Trophoblast cell (in vitro differentiated cells and primary cell): ENCODE measurements at regions not wholly inside any gene's neighbourhood (a gene's known extent, or its start where the extent isn't known, plus 50 kb on each side); places are given as distances from the start of the nearest gene placed in this dataset.

Experiments used
- DNase-seq, 2 donors: peaks; one replicate each; pipeline ENCODE4 v3.0.0-alpha.2; 2016
- H2AFZ ChIP-seq: 2 replicates; pipeline ENCODE4 v1.6.1; 2013; ENCODE audit warnings: low read length, moderate library complexity, mild to moderate bottlenecking; ENCODE audit not compliant: insufficient read depth, poor library complexity
- H2AK5ac ChIP-seq: 2 replicates; pipeline ENCODE4 v1.6.1; 2013; ENCODE audit warnings: mild to moderate bottlenecking, low read length
- H2BK120ac ChIP-seq: 2 replicates; pipeline ENCODE4 v1.6.1; 2013; ENCODE audit warnings: low read length, mild to moderate bottlenecking, moderate library complexity; ENCODE audit not compliant: insufficient read depth, poor library complexity
- H2BK12ac ChIP-seq: 2 replicates; pipeline ENCODE4 v1.6.1; 2013; ENCODE audit warnings: mild to moderate bottlenecking, low read length, moderate library complexity
- H2BK5ac ChIP-seq: 2 replicates; pipeline ENCODE4 v1.6.1; 2013; ENCODE audit warnings: low read length, low read depth, moderate library complexity, mild to moderate bottlenecking; ENCODE audit not compliant: poor library complexity
- H3K14ac ChIP-seq: 2 replicates; pipeline ENCODE4 v1.6.1; 2013; ENCODE audit warnings: mild to moderate bottlenecking, low read length
- H3K18ac ChIP-seq: 2 replicates; pipeline ENCODE4 v1.6.1; 2013; ENCODE audit warnings: mild to moderate bottlenecking, low read length
- H3K23ac ChIP-seq: 2 replicates; pipeline ENCODE4 v1.6.1; 2013; ENCODE audit warnings: low read length
- H3K27ac ChIP-seq: 2 replicates; pipeline ENCODE4 v1.5.1; 2013; ENCODE audit warnings: low read depth, mild to moderate bottlenecking, inconsistent platforms, low read length, moderate library complexity
- H3K27me3 ChIP-seq: 2 replicates; pipeline ENCODE4 v1.6.1; 2013; ENCODE audit warnings: inconsistent platforms, mild to moderate bottlenecking, low read length, moderate library complexity; ENCODE audit not compliant: insufficient read depth
- H3K36me3 ChIP-seq, 2 experiments: 1 replicate in 1 of 2; 2 replicates in 1 of 2; pipeline ENCODE4 v1.6.1; 2013; ENCODE audit warnings: low read length in 2 of 2, mild to moderate bottlenecking in 2 of 2, moderate library complexity in 1 of 2; ENCODE audit not compliant: insufficient read depth in 2 of 2, control insufficient read depth in 1 of 2
- H3K4ac ChIP-seq: 2 replicates; pipeline ENCODE4 v1.6.1; 2013; ENCODE audit warnings: low read depth, mild to moderate bottlenecking, low read length, moderate library complexity
- H3K4me1 ChIP-seq, 2 experiments: 1 replicate in 1 of 2; 2 replicates in 1 of 2; pipeline ENCODE4 v1.6.1; 2013; ENCODE audit warnings: low read length in 2 of 2, mild to moderate bottlenecking in 2 of 2, moderate library complexity in 1 of 2; ENCODE audit not compliant: insufficient read depth in 2 of 2, control insufficient read depth in 1 of 2
- H3K4me2 ChIP-seq: 2 replicates; pipeline ENCODE4 v1.6.1; 2013; ENCODE audit warnings: inconsistent platforms, mild to moderate bottlenecking, low read length, moderate library complexity
- H3K4me3 ChIP-seq: 2 replicates; pipeline ENCODE4 v1.5.1; 2013; ENCODE audit warnings: mild to moderate bottlenecking, low read depth, low read length, inconsistent platforms
- H3K79me1 ChIP-seq: one replicate; pipeline ENCODE4 v1.6.1; 2013; ENCODE audit warnings: low read length
- H3K79me2 ChIP-seq: 2 replicates; pipeline ENCODE4 v1.6.1; 2013; ENCODE audit warnings: low read length, mild to moderate bottlenecking; ENCODE audit not compliant: control insufficient read depth, insufficient read depth, poor library complexity
- H3K9ac ChIP-seq: 2 replicates; pipeline ENCODE4 v1.6.1; 2013; ENCODE audit warnings: mild to moderate bottlenecking, low read length
- H3K9me3 ChIP-seq: 2 replicates; pipeline ENCODE4 v1.6.1; 2013; ENCODE audit warnings: low read depth, mild to moderate bottlenecking, control low read depth, inconsistent platforms, low read length; ENCODE audit not compliant: insufficient read depth
- H4K12ac ChIP-seq: 2 replicates; pipeline ENCODE4 v1.6.1; 2013; ENCODE audit warnings: low read depth, mild to moderate bottlenecking, low read length, moderate library complexity
- H4K8ac ChIP-seq: 2 replicates; pipeline ENCODE4 v1.6.1; 2013; ENCODE audit warnings: low read depth, mild to moderate bottlenecking, low read length, moderate library complexity
- H4K91ac ChIP-seq: one replicate; pipeline ENCODE4 v1.6.1; 2013; ENCODE audit warnings: low read depth, mild to moderate bottlenecking, low read length, moderate library complexity
- WGBS: extraction: QIAGEN DNeasy Blood & Tissue Kit; methylation state at CpG from one replicate; pipeline ENCODE4 v1.1.7; 2013; ENCODE audit warnings: missing lambda C conversion rate; ENCODE audit not compliant: insufficient read length, insufficient coverage; ENCODE audit errors: extremely low coverage; 5-methylcytosine and 5-hydroxymethylcytosine counted together

- no peak for DNase-seq
- no peak overlapping the region for H4K8ac ChIP-seq
- H3K36me3 ChIP-seq = no peaks in the 10 kb centered on the region
- no peaks in the 10 kb centered on the region for H3K4me1 ChIP-seq
- no peak overlapping the region for H3K14ac ChIP-seq
- H3K4me3 ChIP-seq = no peak overlapping the region
- H3K18ac ChIP-seq = no peak overlapping the region
- H2AK5ac ChIP-seq = no peak overlapping the region
- no peaks in the 10 kb centered on the region for H3K79me1 ChIP-seq
- H3K27me3 ChIP-seq = no peaks in the 10 kb centered on the region
- no peaks in the 10 kb centered on the region for H3K79me2 ChIP-seq
- no peak overlapping the region for H3K4me2 ChIP-seq
- no peak overlapping the region for H3K4ac ChIP-seq
- H2BK5ac ChIP-seq = no peak overlapping the region
- H2BK12ac ChIP-seq = no peak overlapping the region
- no peak overlapping the region for H3K9ac ChIP-seq
- no peaks in the 10 kb centered on the region for H3K9me3 ChIP-seq
- no peak overlapping the region for H2AFZ ChIP-seq
- no peak overlapping the region for H3K23ac ChIP-seq
- H2BK120ac ChIP-seq = no peak overlapping the region
- H4K91ac ChIP-seq = no peak overlapping the region
- H4K12ac ChIP-seq = no peak overlapping the region
- no peak overlapping the region for H3K27ac ChIP-seq
These were observed 1109.7 kb downstream of the FLRT2 start for GRCh38 chr14:86639666-86640065.

- no peaks in the 10 kb centered on the region for H3K79me1 ChIP-seq
- H3K79me2 ChIP-seq = no peaks in the 10 kb centered on the region
- H3K4me1 ChIP-seq = no peaks in the 10 kb centered on the region
- no peak overlapping the region for H3K4me3 ChIP-seq
- H2BK12ac ChIP-seq = no peak overlapping the region
- no peaks in the 10 kb centered on the region for H3K9me3 ChIP-seq
- H4K8ac ChIP-seq = no peak overlapping the region
- H3K23ac ChIP-seq = no peak overlapping the region
- no peak overlapping the region for H3K4ac ChIP-seq
- H4K91ac ChIP-seq = no peak overlapping the region
- H3K27me3 ChIP-seq = no peaks in the 10 kb centered on the region
- no peak overlapping the region for H2AK5ac ChIP-seq
- no peaks in the 10 kb centered on the region for H3K36me3 ChIP-seq
- no peak overlapping the region for H2AFZ ChIP-seq
- H3K27ac ChIP-seq = no peak overlapping the region
- H3K18ac ChIP-seq = no peak overlapping the region
- no CpG with 5 or more reads among the region's 5 CpGs for WGBS
- DNase-seq = no peak
- H2BK120ac ChIP-seq = no peak overlapping the region
- no peak overlapping the region for H3K4me2 ChIP-seq
- H4K12ac ChIP-seq = no peak overlapping the region
- no peak overlapping the region for H3K14ac ChIP-seq
- no peak overlapping the region for H2BK5ac ChIP-seq
- H3K9ac ChIP-seq = no peak overlapping the region
These were observed 1109.2 kb downstream of the FLRT2 start for GRCh38 chr14:86639146-86639545.

DNA sequence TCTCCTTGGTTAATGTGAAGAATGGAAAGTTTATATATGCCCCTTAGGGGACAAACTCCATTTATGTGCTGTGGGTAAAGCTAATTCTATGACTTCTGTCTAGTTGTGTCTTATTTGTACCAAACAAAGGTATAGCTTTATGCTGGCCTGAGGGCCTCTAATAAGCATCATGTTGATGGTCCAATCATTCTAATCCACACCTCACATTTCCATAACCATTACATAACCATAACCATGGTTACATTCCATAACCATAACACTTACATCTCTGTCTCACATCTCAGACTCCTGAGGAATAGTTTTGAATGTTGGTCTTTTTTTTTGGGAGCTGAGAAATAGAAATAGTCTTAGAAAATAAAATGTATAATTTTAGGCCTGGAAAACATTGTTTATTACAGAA lies 1097.1 kb downstream of the FLRT2 start:
- Histone ChIP-seq H3K27me3 (no peaks in the 10 kb centered on the region), H3K23ac (no peak overlapping the region), H3K4me2 (no peak overlapping the region), H3K4me1 (no peaks in the 10 kb centered on the region), H2BK12ac (no peak overlapping the region), H2AFZ (no peak overlapping the region), H3K36me3 (no peaks in the 10 kb centered on the region), H4K8ac (no peak overlapping the region), H2AK5ac (no peak overlapping the region), H3K14ac (no peak overlapping the region), H4K12ac (no peak overlapping the region), H2BK5ac (no peak overlapping the region), H3K18ac (no peak overlapping the region), H3K79me1 (no peaks in the 10 kb centered on the region), H3K9me3 (no peaks in the 10 kb centered on the region), H3K27ac (no peak overlapping the region), H3K79me2 (no peaks in the 10 kb centered on the region), H3K4ac (no peak overlapping the region), H4K91ac (no peak overlapping the region), H2BK120ac (no peak overlapping the region), H3K9ac (no peak overlapping the region), H3K4me3 (no peak overlapping the region)
- DNase-seq = no peak

GRCh38 chr14:86626530-86626929 lies 1096.6 kb downstream of the FLRT2 start:
- H4K12ac ChIP-seq = no peak overlapping the region
- no peaks in the 10 kb centered on the region for H3K9me3 ChIP-seq
- no peak overlapping the region for H2AFZ ChIP-seq
- no peaks in the 10 kb centered on the region for H3K4me1 ChIP-seq
- H3K23ac ChIP-seq = no peak overlapping the region
- H3K4ac ChIP-seq = no peak overlapping the region
- no peak overlapping the region for H4K8ac ChIP-seq
- H3K9ac ChIP-seq = no peak overlapping the region
- no peak overlapping the region for H4K91ac ChIP-seq
- no peaks in the 10 kb centered on the region for H3K79me1 ChIP-seq
- H3K27me3 ChIP-seq = no peaks in the 10 kb centered on the region
- no peak overlapping the region for H3K27ac ChIP-seq
- no peaks in the 10 kb centered on the region for H3K36me3 ChIP-seq
- no peak overlapping the region for H2BK5ac ChIP-seq
- H2BK12ac ChIP-seq = no peak overlapping the region
- no peaks in the 10 kb centered on the region for H3K79me2 ChIP-seq
- no peak overlapping the region for H3K14ac ChIP-seq
- H2AK5ac ChIP-seq = no peak overlapping the region
- DNase-seq = no peak
- H2BK120ac ChIP-seq = no peak overlapping the region
- WGBS = no CpG with 5 or more reads among the region's 3 CpGs
- H3K4me3 ChIP-seq = no peak overlapping the region
- no peak overlapping the region for H3K4me2 ChIP-seq
- H3K18ac ChIP-seq = no peak overlapping the region

DNA sequence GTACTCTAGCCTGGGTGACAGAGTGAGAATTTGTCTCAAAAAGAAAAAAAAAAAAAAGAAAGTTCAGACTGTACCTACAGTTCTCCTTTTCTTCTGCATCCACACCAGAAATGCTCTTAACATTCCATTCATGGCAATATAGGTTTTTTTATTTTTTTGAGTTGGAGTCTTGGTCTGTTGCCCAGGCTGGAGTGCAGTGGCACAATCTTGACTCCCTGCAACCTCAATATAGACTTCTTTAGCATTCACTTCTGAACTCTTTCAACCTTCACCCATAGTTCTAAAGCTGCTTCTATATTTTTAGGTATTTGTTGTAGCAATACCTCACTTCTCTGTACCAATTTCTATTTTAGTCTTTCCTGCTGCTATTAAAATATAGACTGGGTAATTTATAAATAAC lies 1095.7 kb downstream of the FLRT2 start:
- Histone ChIP-seq H3K36me3 (no peaks in the 10 kb centered on the region), H3K9me3 (no peaks in the 10 kb centered on the region), H3K14ac (no peak overlapping the region), H3K4ac (no peak overlapping the region), H3K4me3 (no peak overlapping the region), H2BK12ac (no peak overlapping the region), H3K9ac (no peak overlapping the region), H2BK5ac (no peak overlapping the region), H4K12ac (no peak overlapping the region), H3K18ac (no peak overlapping the region), H2AFZ (no peak overlapping the region), H3K4me1 (no peaks in the 10 kb centered on the region), H2BK120ac (no peak overlapping the region), H3K27ac (no peak overlapping the region), H4K8ac (no peak overlapping the region), H4K91ac (no peak overlapping the region), H3K23ac (no peak overlapping the region), H3K79me2 (no peaks in the 10 kb centered on the region), H3K4me2 (no peak overlapping the region), H2AK5ac (no peak overlapping the region), H3K27me3 (no peaks in the 10 kb centered on the region), H3K79me1 (no peaks in the 10 kb centered on the region)
- no peak for DNase-seq
